GM21360 (cell line): ENCODE measurements at regions not wholly inside any gene's neighbourhood (a gene's known extent, or its start where the extent isn't known, plus 50 kb on each side); places are given as distances from the start of the nearest gene placed in this dataset.
"Not testable (repeated sequence)": the region's sequence is repeated elsewhere in the genome, so short reads cannot be mapped to it uniquely, and the experiment has no call there.

Experiments
- ATAC-seq: cut with Tn5 transposase; IDR thresholded peaks from one replicate; pipeline ENCODE4 v1.9.1; 2021; ENCODE audit warnings: mild to moderate bottlenecking, moderate library complexity; ENCODE audit not compliant: unreplicated experiment

DNA sequence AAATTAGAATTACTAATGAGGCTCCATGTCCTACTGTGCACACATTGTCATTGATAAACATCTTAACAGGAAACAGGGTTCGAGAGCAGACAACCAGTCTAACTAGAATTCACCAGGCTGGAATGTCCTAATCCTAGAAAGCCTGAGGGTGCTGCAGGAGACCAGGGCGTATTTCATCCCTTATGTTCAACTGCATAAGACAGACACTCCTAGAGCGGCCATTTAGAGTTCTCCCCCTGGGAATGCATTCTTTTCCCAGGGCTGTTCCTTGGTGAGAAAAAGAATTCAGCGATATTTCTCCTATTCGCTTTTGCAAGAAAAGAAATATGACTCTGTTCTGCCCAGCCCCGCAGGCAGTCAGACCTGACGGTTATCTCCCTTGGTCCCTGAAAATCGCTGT is 486.0 kb downstream of the REEP3 start:
- no peak for ATAC-seq

- ATAC-seq: no peak
Measured at GRCh38 chr10:64010711-64011110, 489.5 kb downstream of the REEP3 start.

DNA sequence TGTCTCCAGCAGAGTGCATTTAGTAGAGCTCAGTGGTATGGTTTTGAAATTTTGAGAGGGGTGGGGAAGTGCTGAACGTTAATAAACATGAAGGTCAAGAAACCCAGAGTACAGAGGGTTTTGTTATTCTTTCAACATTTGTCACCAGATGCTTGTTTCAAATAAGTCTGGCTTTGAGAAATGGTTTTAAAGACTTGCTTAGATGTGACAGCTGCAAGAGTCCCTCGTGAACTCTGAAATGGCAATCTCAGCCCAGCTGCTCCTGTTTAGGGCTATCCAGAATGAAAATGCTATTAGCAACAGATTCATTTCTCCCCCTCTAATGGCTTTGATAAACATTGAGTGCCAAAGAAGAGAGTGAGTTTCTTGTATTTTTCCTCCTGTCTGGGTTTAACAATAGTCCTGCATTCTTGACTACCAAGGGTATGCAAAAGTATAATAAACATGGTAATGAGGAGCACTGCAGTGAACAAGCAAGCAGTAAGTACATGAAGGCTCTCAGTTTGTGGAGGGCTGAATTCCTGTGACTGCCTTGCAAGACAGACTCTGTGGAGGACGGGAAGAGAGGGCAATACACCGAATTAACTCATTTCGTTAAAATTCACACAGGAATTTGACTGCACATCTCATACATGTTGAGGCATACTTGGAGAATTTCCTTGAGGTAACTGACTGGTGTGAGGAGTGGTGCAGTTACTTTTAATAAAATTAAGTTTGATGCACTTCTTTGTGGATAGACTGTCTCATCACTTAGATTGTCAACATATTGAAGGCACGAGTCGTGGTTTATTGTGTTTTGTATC is 490.9 kb downstream of the REEP3 start:
- no peak for ATAC-seq

- ATAC-seq: no peak
Measured at GRCh38 chr10:64014281-64014680, 493.1 kb downstream of the REEP3 start.

GRCh38 chr10:64023926-64024470 is 502.8 kb downstream of the REEP3 start:
- ATAC-seq: no peak

DNA sequence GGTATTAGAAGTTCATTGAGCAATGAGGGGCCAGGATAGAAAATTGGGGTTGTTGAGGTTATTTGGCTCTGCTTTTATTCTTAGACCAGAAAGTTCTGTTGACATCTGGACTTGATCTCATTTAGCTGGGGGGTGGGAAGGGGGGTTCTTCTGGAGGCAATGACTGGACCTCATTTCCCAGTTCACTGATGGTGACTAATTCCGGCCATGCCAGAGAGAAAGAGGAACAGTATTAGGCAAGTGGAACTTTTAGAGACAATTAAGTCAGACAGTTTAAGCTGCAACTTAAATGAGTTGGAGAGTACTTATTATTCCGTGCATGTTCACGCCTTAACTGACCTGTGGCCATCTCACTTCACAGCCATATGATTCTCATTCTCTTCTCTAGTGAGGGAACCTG is 512.5 kb downstream of the REEP3 start:
- ATAC-seq: no peak

GRCh38 chr10:64036321-64036930 is 515.2 kb downstream of the REEP3 start:
- no peak for ATAC-seq

DNA sequence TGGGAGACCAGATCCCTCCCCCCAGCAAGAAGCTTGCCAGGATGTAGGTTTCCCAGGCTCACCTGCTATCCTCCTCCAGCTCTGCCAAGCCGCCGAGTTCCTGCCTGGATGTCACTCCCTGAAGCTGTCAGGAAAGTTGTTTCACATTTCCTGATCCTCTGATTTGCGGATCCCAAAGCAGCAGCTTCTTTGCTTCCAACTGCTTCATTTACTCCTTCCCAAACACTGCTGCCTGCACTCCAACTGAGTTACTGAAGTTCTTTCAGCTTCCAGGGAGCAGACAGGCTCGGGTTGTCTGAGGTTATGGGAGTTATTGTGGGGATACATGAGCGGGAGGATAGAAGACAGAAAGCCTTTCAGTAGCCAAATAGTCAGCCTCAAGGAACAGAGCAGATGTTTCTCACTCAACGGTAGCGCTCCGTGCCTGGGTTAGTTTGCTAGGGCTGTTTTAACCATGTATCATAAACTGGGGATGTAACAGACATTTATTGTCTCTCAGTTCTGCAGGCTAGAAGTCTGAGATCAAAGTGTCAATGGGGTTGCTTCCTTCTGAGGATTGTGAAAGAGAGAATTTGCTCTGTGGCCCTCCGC is 516.0 kb downstream of the REEP3 start:
- no peak for ATAC-seq

DNA sequence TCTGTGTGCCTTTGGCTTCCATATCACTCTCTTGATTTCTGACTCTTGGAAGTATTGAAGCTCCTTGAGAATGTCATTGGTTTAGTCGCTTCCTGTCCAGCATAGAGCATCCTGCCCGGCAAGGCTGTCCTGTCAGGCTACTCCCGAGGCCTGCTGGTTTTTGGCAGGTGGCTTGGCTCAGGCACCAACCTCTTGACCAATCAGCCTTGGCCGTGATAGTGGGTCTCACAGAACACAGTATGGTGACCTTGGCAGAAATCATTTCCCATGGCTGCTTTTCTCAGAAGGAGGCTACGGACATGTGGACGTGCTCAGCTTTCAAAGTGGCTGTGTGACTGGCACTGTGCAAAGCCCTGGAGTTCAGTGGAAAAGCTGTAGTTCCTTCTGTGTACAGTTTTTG is 516.9 kb downstream of the REEP3 start:
- no peak for ATAC-seq

DNA sequence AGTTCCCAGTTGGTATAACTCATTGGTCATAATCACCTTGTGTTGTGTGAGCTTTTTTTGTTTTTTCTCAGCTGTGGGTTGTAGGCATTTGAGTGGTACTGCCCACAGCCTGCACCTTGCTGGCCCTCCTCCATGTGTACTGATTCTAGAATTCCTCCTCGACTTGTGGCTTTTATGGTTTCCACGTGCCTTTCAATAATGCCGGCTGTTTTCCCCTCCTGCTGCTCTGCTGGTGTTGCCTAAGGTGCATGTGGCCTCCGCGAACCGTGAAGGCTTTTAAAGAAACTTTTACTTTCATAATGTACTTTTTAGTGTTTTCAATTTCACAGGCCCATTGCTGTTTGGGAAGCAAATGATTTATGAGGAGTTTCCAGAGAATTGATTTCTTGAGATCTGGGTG is 518.0 kb downstream of the REEP3 start:
- peak; percentile 50 for ATAC-seq

GRCh38 chr10:64040781-64041180 is 519.6 kb downstream of the REEP3 start:
- peak; percentile 23 for ATAC-seq

- peak; percentile 89 for ATAC-seq
Measured at GRCh38 chr10:64041185-64041988, 520.2 kb downstream of the REEP3 start.

GRCh38 chr10:64041989-64042490 is 520.8 kb downstream of the REEP3 start:
- ATAC-seq: no peak

DNA sequence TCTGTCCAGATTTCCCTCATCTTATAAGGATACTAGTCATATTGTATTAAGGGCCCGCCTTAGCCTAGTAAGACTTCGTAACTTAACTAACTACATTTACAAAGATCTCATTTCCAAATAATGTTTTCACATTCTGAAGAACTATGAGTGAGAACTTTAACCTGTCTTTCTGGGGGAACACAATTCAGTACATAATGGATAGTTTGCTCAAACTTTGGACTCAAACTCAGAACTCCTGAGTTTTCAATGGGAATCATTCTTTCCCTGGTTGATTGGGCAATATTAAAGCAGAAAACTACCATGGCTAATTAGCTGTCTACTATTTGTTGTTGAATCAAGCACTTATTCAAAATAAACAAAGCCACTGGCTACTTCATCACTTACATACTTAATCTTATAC is 522.9 kb downstream of the REEP3 start:
- ATAC-seq: no peak

- not testable (repeated sequence) for ATAC-seq
Measured at GRCh38 chr10:64044957-64045632, 523.9 kb downstream of the REEP3 start.

DNA sequence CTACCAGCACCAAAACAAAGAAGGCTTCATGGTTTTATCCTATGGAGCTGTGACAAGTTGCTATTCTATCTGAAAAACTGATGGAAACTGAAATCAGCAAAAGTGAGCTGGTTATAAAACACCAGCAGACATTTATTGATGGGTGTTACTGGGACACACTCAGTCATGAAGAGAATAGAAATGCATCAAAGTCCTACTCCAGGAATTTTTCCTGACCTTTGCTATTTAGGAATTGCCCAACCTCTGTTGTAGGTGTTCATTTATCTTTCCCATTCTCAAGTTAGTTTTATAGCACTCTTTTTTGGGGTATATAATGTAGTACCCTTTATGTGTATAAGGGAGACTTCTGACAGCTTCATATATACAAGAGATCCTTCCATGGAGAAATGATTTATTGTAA is 533.2 kb downstream of the REEP3 start:
- ATAC-seq: no peak

DNA sequence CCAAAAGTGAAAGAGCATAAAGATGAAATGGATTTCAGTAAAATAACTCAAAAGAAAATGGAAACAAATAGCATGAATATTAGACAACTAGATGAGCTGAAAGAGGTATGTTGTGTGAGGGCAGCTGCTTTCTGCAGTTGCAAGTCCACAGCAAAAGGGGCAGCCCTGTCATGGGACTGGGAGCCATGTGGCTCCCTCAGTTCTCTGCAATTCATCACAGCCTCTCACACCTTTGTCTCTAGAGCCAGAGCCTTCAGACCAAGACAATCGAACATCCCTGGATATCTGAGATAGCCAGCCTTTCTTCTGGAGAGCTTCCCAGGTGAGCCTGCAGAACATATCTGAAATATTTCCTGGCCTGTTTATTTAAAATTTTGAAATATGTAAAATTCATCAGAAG is 538.7 kb downstream of the REEP3 start:
- ATAC-seq: no peak

DNA sequence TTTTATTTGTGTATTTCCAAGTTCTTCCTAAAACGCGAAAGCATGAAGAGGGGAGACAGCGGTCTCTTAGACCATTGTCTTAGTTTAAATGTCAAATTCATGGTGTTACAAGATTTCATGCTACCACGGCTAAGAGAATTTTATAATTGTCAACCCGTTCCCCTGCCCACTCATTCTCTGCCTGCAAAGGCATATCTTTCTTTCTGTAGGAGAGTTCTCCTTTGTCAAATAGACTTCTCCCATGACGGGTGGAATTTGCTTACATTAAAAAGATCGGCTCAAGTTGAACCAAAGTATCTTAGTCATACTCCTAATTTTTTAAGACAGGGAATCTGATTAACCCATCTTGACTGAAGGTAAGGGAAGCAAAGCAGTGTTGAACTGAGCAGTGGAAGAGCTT is 539.2 kb downstream of the REEP3 start:
- no peak for ATAC-seq

- ATAC-seq: no peak
Measured at GRCh38 chr10:64062793-64063192, 541.6 kb downstream of the REEP3 start.

- ATAC-seq: no peak
Measured at GRCh38 chr10:64067009-64067606, 545.9 kb downstream of the REEP3 start.
